Activated gamma-delta T cell (primary cell): ENCODE measurements at regions not wholly inside any gene's neighbourhood (a gene's known extent, or its start where the extent isn't known, plus 50 kb on each side); places are given as distances from the start of the nearest gene placed in this dataset.

Experiments used
- DNase-seq: peaks from one replicate; lab custom pipeline; 2025; lab: John Stamatoyannopoulos, UW

GRCh38 chr16:87552072-87552718, 50.1 kb upstream of the JPH3 start:
- DNase-seq: no peak

- DNase-seq: no peak
Measured at GRCh38 chr16:87551487-87551886, 50.8 kb upstream of the JPH3 start.

- DNase-seq: peak; percentile 27
Measured at GRCh38 chr16:87550495-87550961, 51.8 kb upstream of the JPH3 start.

GRCh38 chr16:87549627-87550494, 52.4 kb upstream of the JPH3 start:
- no peak for DNase-seq

- no peak for DNase-seq
Measured at GRCh38 chr16:87548046-87548445, 54.3 kb upstream of the JPH3 start.

GRCh38 chr16:87543436-87544191, 50.8 kb upstream of the ZCCHC14 start:
- DNase-seq: no peak

- DNase-seq: no peak
Measured at GRCh38 chr16:87542531-87543102, 49.8 kb upstream of the ZCCHC14 start.
